NCI-H1694 (cell line): ENCODE measurements at regions not wholly inside any gene's neighbourhood (a gene's known extent, or its start where the extent isn't known, plus 50 kb on each side); places are given as distances from the start of the nearest gene placed in this dataset.

Experiments used
- DNase-seq: peaks from one replicate; lab custom pipeline; 2025; lab: John Stamatoyannopoulos, UW

DNA sequence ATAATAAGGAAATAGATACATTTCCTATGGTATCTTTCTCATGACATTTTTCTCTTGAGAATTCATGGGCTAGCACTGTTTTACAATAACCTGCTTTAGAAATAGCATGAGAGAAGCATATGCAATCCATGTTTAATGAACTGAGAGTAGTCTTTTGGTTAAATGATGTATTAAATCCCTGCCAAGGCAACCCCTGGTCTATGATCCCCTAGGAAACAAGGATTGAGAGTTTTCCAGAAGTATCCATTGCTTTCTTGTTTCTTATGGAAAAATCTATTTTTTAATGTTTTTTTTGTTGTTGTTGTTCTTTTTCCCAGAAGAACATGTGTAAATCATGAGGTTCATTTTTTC lies 390.5 kb upstream of the HSF2 start:
- no peak for DNase-seq

GRCh38 chr6:122012578-122012977 lies 386.9 kb upstream of the HSF2 start:
- no peak for DNase-seq

DNA sequence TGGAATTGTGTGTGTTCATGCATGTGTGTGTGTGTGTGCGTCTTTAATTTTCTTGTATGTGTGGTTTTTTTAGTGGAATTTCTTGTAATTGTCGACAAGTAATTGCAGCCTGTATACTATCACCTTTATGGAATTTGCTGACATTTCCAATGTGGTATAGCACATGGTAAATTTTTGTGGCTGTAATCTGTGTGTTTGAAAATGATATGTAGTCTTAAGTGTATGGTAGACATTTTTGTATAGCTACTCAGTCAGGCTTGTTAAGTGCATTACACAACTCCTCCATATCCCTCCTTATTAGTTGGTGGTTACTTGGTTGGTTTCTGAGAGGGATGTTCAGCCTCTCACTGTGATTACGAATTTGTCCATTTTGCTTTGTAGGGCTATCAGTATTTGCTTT lies 384.5 kb upstream of the HSF2 start:
- DNase-seq, result no peak

GRCh38 chr6:122020588-122021264 lies 378.7 kb upstream of the HSF2 start:
- no peak for DNase-seq

DNA sequence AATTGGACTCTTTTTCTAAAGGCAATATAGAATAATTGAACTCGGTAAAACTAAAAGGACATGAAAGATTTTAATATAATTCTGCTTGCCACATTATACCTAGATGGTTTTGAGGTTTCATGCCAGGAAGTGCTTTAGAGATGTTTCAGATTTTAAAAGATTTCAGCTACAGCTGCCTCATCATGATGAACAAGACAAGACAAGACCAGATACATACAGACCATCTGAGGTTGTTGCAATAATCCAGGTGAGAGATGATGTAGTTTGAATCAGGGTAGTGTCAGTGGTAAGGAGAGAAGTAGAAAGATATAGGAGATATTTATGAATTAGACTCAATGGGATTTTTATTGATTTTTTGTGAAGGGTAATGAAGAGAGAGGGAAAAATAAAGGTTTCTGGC lies 374.3 kb upstream of the HSF2 start:
- no peak for DNase-seq

GRCh38 chr6:122026582-122027369 lies 372.7 kb upstream of the HSF2 start:
- no peak for DNase-seq

GRCh38 chr6:122028933-122029522 lies 370.4 kb upstream of the HSF2 start:
- no peak for DNase-seq

- DNase-seq, result peak; percentile 9
Observed at GRCh38 chr6:122033564-122034181, 365.8 kb upstream of the HSF2 start.

- DNase-seq, result no peak
Observed at GRCh38 chr6:122035173-122035572, 364.3 kb upstream of the HSF2 start.

DNA sequence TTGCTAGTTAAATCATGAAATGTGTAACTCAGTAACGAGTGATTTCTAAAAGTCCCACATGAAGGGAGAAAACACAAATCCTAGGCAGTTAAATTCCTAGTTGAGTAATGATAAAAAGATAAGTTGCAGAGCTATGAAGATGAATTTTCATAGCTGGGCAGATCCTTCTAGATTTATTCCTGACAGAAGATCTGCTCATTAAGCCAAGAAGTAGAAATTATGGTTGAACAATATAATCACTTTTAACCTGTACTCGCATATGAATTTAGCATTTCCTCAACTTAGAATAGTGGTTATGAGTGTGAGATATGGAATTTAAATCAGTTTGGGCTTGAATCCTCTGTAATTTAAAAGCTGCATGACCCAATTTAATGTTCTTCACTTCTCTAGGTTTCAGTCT lies 359.2 kb upstream of the HSF2 start:
- no peak for DNase-seq

GRCh38 chr6:122042380-122042779 lies 357.1 kb upstream of the HSF2 start:
- DNase-seq, result no peak

- DNase-seq, result no peak
Observed at GRCh38 chr6:122042960-122043735, 356.3 kb upstream of the HSF2 start.

DNA sequence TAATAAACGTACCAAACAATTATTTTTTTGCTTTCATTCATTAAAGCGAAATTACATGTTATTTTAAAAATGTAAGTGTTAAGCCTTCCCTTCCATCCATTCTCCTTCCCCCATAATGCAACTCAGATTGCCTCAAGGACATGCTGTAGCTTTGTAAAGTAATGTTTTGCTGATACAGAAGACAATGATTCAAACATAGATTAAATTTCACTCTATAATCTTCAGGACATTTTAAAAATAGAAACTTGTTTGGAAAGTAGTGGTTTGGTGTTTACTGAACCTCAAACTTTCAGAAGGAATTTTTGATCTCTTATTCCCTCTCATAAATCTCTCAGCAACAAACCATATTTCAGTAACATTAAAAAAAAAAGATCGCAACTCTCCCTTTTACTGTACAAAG lies 350.9 kb upstream of the HSF2 start:
- no peak for DNase-seq

DNA sequence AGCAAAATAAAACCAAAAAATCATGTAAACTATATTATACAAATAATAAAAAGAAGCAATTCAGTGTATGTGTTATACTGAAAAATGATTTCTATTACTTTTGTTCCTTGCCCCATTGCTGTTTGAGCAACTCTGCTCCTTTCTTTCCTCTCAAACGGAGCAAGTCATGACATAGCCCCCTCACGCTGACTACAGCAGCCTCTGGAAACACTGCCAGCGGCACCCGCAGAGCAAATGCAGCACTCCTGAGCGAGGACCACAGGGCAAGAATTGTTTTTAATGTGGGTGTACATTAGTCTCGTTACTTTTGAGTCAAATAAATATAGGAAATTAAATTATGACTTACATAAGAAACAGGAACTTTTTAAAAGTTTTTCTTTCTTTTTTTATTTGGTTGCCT lies 350.1 kb upstream of the HSF2 start:
- no peak for DNase-seq

DNA sequence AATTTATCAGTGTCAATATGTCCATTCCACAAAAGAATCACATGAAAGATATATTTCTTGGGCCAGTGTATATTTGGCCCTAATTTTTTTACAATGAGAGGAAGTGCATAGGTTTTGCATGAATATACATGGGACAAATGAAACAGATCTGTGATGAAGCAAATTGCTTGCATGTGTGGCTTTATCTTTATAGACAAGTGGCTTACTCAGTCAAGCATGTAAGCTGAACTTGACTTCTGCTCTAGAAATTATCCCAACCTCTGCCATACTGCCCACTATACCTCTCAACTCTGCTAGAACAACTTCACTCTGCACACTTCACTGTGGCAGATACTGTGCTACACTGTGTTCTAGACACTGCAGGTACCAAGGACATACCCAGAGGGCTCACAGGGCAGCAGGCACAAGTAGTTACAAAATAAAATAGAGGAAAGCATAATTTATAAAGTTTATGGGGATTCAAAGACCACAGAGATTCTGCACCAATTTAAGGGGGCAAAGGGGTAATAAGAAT lies 349.2 kb upstream of the HSF2 start:
- DNase-seq, result no peak

DNA sequence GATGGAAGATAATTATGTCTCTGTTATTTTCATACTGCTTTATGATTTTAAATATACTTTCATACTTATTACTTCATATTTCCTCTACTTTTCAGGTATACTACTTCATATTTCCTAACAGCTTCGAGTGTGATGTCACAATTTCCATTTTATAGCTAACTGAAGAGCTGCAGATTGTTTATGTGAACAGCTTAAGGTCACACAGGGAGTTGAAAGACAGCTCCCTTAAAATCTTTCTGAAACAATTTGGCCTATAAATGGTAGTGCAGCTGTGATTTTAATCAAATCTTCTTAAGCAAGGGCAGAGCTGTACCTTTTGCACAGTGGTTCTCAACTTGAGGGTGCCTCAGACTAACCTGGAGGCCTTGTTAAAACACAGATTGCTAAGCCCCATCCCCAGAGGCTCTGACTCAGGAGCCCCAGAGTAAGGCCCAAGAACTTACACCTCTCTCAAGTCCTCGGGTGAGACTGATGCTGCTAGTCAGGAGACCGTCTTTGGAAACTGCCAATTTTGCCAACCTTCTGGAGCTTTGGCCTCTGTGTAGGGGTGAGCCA lies 347.0 kb upstream of the HSF2 start:
- DNase-seq, result no peak

DNA sequence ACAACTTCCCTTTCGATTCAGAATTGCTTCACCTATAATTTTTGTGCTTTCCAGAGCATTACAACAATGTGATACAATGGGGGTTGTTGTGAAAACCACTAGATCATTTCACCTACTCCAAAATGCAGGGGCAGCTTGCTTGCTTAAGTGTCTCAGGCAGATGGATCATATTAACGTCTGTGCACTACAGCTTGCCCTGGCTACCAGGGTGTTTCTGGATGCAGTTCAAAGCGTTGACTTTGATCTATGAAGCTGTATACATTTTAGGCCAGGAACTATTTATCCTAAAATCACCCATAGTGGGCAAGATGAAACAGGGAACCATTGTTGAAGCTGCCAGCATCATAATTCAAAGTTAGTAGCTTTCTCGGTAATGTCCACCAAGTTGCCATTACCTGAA lies 339.5 kb upstream of the HSF2 start:
- DNase-seq, result no peak

- DNase-seq, result no peak
Observed at GRCh38 chr6:122061855-122062254, 337.6 kb upstream of the HSF2 start.

DNA sequence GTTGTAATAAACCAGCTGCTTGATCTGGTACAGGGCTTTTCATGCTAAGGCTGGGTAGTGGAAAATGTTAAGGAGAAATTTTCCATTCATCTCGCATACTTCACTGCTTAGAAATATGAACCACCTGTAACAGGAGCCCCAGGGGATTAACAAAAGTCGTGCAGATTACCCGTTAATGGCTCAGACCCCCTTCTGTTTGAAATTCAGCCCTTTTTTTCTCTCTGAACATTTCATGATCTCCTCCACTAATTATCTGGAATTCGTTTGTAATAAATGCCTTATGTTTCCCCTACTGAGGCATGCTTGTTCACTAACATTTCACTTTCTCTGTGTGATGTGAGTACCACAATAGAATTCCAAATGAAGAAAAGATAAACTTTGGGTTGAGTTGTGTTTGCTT lies 336.4 kb upstream of the HSF2 start:
- no peak for DNase-seq

- DNase-seq, result no peak
Observed at GRCh38 chr6:122063761-122064160, 335.7 kb upstream of the HSF2 start.

- DNase-seq, result no peak
Observed at GRCh38 chr6:122066200-122066599, 333.3 kb upstream of the HSF2 start.

DNA sequence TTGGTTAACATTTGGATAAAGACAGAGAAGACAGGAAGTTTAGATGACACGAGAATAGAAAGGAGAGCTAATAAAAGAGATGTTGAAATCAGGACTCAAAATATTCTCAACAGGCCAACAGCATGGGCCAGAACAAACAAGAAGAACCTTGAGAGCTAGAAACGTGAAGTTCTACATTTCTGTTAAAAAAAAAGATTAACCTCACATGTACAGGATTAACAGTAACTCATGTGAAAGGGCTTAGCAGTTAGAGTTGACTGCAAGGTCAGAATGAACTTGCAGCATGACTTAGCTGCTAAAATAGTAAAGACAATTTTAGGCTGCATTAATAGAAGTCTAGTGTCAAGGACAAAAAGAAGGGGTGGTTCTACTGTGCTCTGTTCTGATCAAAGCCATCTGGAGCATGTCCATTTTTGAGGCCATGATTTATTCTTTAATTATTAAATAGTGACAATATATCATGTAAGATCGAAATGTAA lies 331.1 kb upstream of the HSF2 start:
- DNase-seq, result no peak
